Fibroblast of villous mesenchyme (primary cell): ENCODE measurements at regions not wholly inside any gene's neighbourhood (a gene's known extent, or its start where the extent isn't known, plus 50 kb on each side); places are given as distances from the start of the nearest gene placed in this dataset.

Experiments used
- DNase-seq: peaks from one replicate; pipeline ENCODE4 v3.0.0-alpha.2; 2010; ENCODE audit warnings: low read depth
- H3K4me3 ChIP-seq: 2 replicates; pipeline ENCODE4 v1.5.1; 2011; ENCODE audit warnings: low read depth, mild to moderate bottlenecking, low read length
- TF ChIP-seq, protein P1 (sequence below): IDR thresholded peaks from 2 replicates; pipeline ENCODE4 v1.5.1; 2012; ENCODE audit warnings: low read depth, mild to moderate bottlenecking, low read length; ENCODE audit not compliant: insufficient read depth

DNA sequence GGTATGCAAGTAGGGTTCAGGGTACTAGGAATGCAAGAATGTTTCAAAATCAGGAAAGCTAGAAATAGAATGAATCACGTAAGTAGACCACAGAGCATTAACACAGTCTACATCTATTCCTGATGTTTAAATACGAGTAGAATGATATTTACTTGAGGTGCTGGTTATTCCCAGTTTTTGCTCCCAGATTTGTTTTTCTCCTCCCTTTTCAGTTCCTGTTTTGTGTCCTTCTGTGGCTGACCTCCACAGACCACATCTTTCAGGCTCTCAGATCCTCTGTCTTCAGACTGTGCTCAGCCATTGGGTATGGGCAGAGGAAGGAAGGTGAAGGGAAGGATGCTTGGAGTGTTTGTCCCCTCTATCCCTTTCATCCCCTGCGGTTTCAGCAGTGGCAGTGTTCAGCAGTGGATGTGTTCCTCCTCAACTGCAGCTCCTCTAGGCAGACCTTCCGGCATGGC lies 276.6 kb downstream of the ZNF621 start:
- H3K4me3 ChIP-seq = no peak overlapping the region
- TF ChIP-seq, protein P1, sequence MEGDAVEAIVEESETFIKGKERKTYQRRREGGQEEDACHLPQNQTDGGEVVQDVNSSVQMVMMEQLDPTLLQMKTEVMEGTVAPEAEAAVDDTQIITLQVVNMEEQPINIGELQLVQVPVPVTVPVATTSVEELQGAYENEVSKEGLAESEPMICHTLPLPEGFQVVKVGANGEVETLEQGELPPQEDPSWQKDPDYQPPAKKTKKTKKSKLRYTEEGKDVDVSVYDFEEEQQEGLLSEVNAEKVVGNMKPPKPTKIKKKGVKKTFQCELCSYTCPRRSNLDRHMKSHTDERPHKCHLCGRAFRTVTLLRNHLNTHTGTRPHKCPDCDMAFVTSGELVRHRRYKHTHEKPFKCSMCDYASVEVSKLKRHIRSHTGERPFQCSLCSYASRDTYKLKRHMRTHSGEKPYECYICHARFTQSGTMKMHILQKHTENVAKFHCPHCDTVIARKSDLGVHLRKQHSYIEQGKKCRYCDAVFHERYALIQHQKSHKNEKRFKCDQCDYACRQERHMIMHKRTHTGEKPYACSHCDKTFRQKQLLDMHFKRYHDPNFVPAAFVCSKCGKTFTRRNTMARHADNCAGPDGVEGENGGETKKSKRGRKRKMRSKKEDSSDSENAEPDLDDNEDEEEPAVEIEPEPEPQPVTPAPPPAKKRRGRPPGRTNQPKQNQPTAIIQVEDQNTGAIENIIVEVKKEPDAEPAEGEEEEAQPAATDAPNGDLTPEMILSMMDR = no peak
- DNase-seq = peak; percentile 29

DNA sequence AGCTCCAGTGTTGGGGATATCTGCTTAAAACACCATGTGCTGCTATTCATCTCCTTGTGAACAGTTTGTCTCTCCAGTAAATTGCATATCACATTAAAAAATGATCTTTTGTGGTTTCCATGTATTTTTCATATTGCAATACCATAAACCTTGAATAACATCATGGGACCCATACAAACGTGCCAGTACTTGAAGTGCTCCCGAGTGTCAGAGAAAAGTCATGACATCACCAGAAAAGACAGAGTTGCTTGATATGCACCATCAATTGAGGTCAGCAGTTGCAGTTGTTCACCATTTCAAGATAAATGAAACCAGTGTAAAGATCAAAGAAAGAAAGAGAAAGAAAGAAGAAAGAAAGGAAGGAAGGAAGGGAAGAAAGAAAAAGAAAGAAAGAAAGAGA lies 278.6 kb downstream of the ZNF621 start:
- no peak overlapping the region for H3K4me3 ChIP-seq
- TF ChIP-seq, protein P1 = no peak
- DNase-seq = no peak

DNA sequence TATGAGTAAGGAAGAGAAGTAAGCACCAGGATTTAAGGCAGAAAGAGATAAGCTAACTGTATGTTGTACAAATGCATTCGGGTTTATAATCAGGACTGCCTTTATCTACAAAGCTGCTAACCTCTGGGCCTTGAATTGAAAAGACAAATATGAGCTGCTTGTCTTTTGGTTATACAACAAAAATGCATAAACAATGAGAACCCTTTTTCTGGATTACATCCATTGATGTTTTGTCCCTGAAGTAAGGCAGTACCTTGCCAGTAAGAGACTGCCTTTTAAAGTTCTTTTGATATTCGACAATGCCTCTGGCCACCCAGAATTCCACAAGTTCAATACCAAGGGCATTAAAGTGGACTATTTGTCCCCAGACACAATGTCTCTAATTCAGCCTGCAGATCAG lies 280.7 kb downstream of the ZNF621 start:
- TF ChIP-seq, protein P1 = no peak
- H3K4me3 ChIP-seq = no peak overlapping the region
- peak; percentile 13 for DNase-seq

DNA sequence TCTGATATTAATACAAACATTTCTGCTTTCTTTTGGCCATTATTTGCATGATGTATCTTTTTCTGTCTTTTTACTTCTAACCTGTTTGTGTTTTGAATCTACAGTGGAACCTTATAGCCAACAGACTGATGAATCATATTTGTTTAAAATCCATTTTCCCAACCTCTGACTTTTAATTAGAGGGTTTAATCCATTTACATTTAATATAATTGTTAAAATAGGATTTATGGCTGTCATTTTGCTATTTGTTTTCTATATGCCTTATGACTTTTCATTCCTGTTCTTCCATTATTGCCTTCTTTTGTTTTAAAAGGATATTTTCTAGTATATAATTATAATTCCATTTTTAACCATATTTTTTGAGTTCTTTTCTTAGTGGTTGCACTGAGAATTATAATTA lies 286.1 kb downstream of the ZNF621 start:
- TF ChIP-seq, protein P1 = no peak
- H3K4me3 ChIP-seq = no peak overlapping the region

DNA sequence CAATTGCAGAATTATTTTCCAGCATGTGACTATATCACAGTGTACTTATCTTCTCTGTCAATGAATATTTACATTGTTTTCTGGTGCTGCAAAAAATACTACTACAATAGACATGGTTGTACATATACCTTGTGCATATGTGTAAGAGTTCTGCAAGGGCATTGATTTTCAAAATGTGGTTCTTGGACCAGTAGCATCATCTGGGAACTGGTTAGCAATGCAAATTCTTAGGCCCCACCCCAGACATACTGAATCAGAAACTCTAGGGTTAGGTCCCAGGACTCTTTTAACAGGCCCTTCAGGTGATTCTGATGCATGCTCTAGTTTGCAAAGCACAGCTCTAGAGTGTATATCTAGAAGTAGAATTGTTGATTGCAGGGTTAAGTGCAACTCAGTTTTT lies 292.3 kb downstream of the ZNF621 start:
- DNase-seq = no peak
- no peak overlapping the region for H3K4me3 ChIP-seq
- TF ChIP-seq, protein P1 = no peak

More for the DNA sequence above, 286.1 kb downstream of the ZNF621 start:
- no peak for DNase-seq

DNA sequence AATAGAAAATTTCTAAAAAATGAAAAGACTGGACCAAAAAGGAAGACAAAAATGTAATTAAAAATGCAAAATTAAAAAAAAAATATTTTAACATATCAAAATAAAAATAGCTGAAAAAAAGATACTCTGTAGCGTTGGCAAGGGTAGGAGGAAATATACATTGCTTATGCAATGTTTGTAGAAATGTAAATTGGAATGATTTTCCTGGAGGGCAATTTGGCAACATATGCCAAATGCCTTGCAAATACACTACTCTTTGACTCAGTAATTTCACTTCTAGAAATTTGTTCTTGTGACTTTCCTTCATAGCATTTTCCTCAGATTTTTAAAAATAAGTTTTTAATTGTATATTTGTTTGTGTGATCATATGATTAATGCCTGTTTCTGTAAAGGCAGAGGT lies 296.6 kb downstream of the ZNF621 start:
- DNase-seq = no peak
- no peak overlapping the region for H3K4me3 ChIP-seq
- TF ChIP-seq, protein P1 = no peak

DNA sequence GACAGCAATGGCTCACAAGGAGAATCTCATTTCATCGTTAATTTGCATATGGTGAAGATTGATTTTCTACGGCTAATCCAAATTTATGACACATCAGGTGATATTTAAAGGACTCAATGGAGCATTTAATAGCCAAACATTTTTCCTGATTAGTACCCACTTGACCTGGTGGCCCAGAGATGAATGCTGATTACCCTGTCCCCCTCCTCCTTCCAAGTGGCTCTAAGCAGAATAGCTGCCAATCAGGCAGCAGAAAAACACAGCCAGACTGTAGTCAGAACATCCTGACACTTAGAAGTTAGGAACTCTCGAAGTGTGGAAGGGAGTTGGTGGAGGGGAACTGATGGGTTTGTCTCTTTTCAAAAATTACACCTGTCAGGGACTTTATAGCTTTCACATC lies 302.5 kb downstream of the ZNF621 start:
- TF ChIP-seq, protein P1 = no peak
- no peak for DNase-seq
- H3K4me3 ChIP-seq = no peak overlapping the region
